HEK293T (cell line): ENCODE measurements at regions not wholly inside any gene's neighbourhood (a gene's known extent, or its start where the extent isn't known, plus 50 kb on each side); places are given as distances from the start of the nearest gene placed in this dataset.

ENCODE experiments used
- CTCF ChIA-PET: fragments of 350-600 bp; formaldehyde crosslinking; extraction: SDS; loops from one replicate; lab custom pipeline; 2021; ENCODE audit warnings: antibody characterized with exemption, inconsistent platforms; lab: Yijun Ruan, JAX
- POLR2A ChIA-PET: fragments of 350-600 bp; formaldehyde crosslinking; extraction: SDS; loops from one replicate; lab custom pipeline; 2020; ENCODE audit warnings: antibody characterized with exemption, inconsistent platforms; lab: Yijun Ruan, JAX
- DNase-seq: peaks from one replicate; pipeline ENCODE4 v3.0.0; 2012; ENCODE audit warnings: mixed read lengths; ENCODE audit errors: extremely low spot score
- ARNT ChIP-seq: fragments of 450-650 bp; IDR thresholded peaks from 2 replicates; pipeline ENCODE4 v1.6.1; 2017; ENCODE audit warnings: mild to moderate bottlenecking
- BHLHE40 ChIP-seq: fragments of 450-650 bp; IDR thresholded peaks from 2 replicates; pipeline ENCODE4 v1.6.1; 2016; ENCODE audit warnings: mild to moderate bottlenecking, moderate library complexity, borderline replicate concordance
- CTBP1 ChIP-seq: fragments of 450-650 bp; IDR thresholded peaks from 2 replicates; pipeline ENCODE4 v1.6.1; 2016; ENCODE audit warnings: borderline replicate concordance
- ELF4 ChIP-seq: fragments of 450-650 bp; IDR thresholded peaks from 2 replicates; pipeline ENCODE4 v1.6.1; 2017; ENCODE audit warnings: antibody characterized with exemption
- FOXA1 ChIP-seq: fragments of 450-650 bp; IDR thresholded peaks from 2 replicates; pipeline ENCODE4 v1.6.1; 2016; ENCODE audit warnings: mild to moderate bottlenecking
- FOXK2 ChIP-seq: fragments of 450-650 bp; IDR thresholded peaks from 2 replicates; pipeline ENCODE4 v1.6.1; 2016; ENCODE audit warnings: mild to moderate bottlenecking
- FOXM1 ChIP-seq: fragments of 450-650 bp; IDR thresholded peaks from 2 replicates; pipeline ENCODE4 v1.6.1; 2017; ENCODE audit warnings: mild to moderate bottlenecking, borderline replicate concordance
- HDGF ChIP-seq: fragments of 450-650 bp; IDR thresholded peaks from 2 replicates; pipeline ENCODE4 v1.6.1; 2017; ENCODE audit warnings: antibody characterized with exemption, borderline replicate concordance
- L3MBTL2 ChIP-seq: fragments of 450-650 bp; conservative IDR thresholded peaks from 2 replicates; pipeline ENCODE4 v1.6.1; 2016; ENCODE audit warnings: mild to moderate bottlenecking
- LEF1 ChIP-seq: fragments of 450-650 bp; IDR thresholded peaks from 2 replicates; pipeline ENCODE4 v1.6.1; 2017; ENCODE audit warnings: mild to moderate bottlenecking, borderline replicate concordance
- NFRKB ChIP-seq: fragments of 450-650 bp; IDR thresholded peaks from 2 replicates; pipeline ENCODE4 v1.6.1; 2016; ENCODE audit warnings: mild to moderate bottlenecking, moderate library complexity
- SP1 ChIP-seq: fragments of 450-650 bp; IDR thresholded peaks from 2 replicates; pipeline ENCODE4 v1.6.1; 2017
- SUZ12 ChIP-seq: fragments of 450-650 bp; IDR thresholded peaks from 2 replicates; pipeline ENCODE4 v1.6.1; 2016; ENCODE audit warnings: mild to moderate bottlenecking
- TARDBP ChIP-seq: fragments of 450-650 bp; IDR thresholded peaks from 2 replicates; pipeline ENCODE4 v1.6.1; 2016
- ZNF384 ChIP-seq: fragments of 450-650 bp; IDR thresholded peaks from 2 replicates; pipeline ENCODE4 v1.6.1; 2016
- TF ChIP-seq, protein P1 (sequence below): fragments of 450-650 bp; IDR thresholded peaks from 2 replicates; pipeline ENCODE4 v1.6.1; 2016

DNA sequence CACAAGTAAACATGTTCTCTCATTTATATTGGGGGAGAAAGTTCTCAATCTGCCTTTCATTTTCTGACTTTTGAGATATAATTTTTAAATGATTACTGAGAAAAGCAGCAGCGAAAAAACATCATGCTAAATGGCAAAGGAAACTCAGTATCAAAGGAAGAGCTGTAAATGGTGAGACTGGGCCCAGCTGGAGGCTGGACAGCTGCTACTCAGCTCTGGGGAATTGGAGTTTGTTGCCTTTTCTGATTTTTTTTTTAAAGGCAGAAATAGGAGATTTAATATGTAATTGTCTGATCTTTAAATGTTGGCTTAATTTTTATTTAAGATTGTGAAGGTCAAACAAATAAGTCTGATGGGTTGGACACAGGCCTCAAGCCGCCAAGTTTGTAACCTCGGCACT is 137.1 kb upstream of the TACR1 start:
- DNase-seq, result no peak
- POLR2A ChIA-PET, result no interaction called here
- TF ChIP-seq ZNF384 (no peak), LEF1 (no peak), FOXA1 (no peak), BHLHE40 (no peak), ARNT (no peak), ELF4 (no peak), SUZ12 (no peak), FOXK2 (no peak), HDGF (no peak), L3MBTL2 (no peak), FOXM1 (no peak), CTBP1 (no peak), SP1 (no peak), TARDBP (no peak), NFRKB (no peak)
- TF ChIP-seq, protein P1, sequence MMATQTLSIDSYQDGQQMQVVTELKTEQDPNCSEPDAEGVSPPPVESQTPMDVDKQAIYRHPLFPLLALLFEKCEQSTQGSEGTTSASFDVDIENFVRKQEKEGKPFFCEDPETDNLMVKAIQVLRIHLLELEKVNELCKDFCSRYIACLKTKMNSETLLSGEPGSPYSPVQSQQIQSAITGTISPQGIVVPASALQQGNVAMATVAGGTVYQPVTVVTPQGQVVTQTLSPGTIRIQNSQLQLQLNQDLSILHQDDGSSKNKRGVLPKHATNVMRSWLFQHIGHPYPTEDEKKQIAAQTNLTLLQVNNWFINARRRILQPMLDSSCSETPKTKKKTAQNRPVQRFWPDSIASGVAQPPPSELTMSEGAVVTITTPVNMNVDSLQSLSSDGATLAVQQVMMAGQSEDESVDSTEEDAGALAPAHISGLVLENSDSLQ, result no peak
- CTCF ChIA-PET, result no interaction called here

DNA sequence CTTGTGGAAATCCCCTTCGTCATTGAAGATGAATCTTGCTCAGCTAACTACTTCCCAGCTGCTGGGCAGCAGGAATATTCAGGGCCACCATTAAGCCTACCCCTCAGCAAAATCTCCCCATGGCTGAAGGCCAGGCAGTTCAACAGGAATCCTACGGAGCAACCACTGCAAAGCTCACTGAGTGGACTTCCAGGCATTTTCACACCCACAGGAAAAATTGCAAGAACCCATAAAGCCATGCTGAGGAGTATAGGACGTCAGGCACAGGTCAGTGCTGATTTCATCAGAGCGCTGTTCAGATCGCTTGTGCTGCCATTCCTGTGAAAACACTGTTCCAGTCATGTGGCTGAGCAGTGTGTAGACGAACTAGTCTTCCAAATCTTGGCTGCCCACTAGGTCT is 134.8 kb upstream of the TACR1 start:
- DNase-seq, result no peak
- POLR2A ChIA-PET, result no interaction called here
- CTCF ChIA-PET, result no interaction called here
- TF ChIP-seq FOXA1 (no peak), ARNT (no peak), SUZ12 (no peak), BHLHE40 (no peak), ZNF384 (no peak), FOXM1 (no peak), ELF4 (no peak), TARDBP (no peak)
- TF ChIP-seq, protein P1, result no peak

- DNase-seq, result no peak
- POLR2A ChIA-PET, result no interaction called here
- CTCF ChIA-PET, result no interaction called here
Observed at GRCh38 chr2:75333646-75334045, 134.3 kb upstream of the TACR1 start.

GRCh38 chr2:75328156-75328555 is 128.8 kb upstream of the TACR1 start:
- ChIA-PET POLR2A (no interaction called here), CTCF (no interaction called here)
- DNase-seq, result no peak
- TF ChIP-seq FOXK2, result no peak
- TF ChIP-seq SUZ12, result no peak
- no peak for TF ChIP-seq FOXM1
- TF ChIP-seq BHLHE40, result no peak
- TF ChIP-seq, protein P1, result no peak
- no peak for TF ChIP-seq ELF4
- no peak for TF ChIP-seq TARDBP
- TF ChIP-seq CTBP1, result no peak
- TF ChIP-seq ZNF384, result no peak
- TF ChIP-seq LEF1, result no peak
- TF ChIP-seq ARNT, result no peak
- TF ChIP-seq SP1, result no peak
- no peak for TF ChIP-seq HDGF
- no peak for TF ChIP-seq NFRKB
- TF ChIP-seq FOXA1, result no peak
- no peak for TF ChIP-seq L3MBTL2

More at GRCh38 chr2:75333646-75334045, 134.3 kb upstream of the TACR1 start:
- no peak for TF ChIP-seq ZNF384
- no peak for TF ChIP-seq FOXK2
- TF ChIP-seq CTBP1, result no peak
- TF ChIP-seq, protein P1, result no peak
- TF ChIP-seq SP1, result no peak
- TF ChIP-seq FOXA1, result no peak
- no peak for TF ChIP-seq BHLHE40
- TF ChIP-seq ARNT, result no peak
- no peak for TF ChIP-seq SUZ12
- no peak for TF ChIP-seq LEF1
- TF ChIP-seq NFRKB, result no peak

- DNase-seq, result peak; percentile 19
- no peak for TF ChIP-seq SUZ12
- no peak for TF ChIP-seq CTBP1
- no peak for TF ChIP-seq NFRKB
- TF ChIP-seq FOXA1, result no peak
- no peak for TF ChIP-seq SP1
- no peak for TF ChIP-seq FOXK2
- TF ChIP-seq FOXM1, result no peak
- no peak for TF ChIP-seq L3MBTL2
- TF ChIP-seq HDGF, result no peak
- no peak for TF ChIP-seq ARNT
- POLR2A ChIA-PET, result no interaction called here
- CTCF ChIA-PET, result no interaction called here
Observed at GRCh38 chr2:75327334-75327733, 128.0 kb upstream of the TACR1 start.

DNA sequence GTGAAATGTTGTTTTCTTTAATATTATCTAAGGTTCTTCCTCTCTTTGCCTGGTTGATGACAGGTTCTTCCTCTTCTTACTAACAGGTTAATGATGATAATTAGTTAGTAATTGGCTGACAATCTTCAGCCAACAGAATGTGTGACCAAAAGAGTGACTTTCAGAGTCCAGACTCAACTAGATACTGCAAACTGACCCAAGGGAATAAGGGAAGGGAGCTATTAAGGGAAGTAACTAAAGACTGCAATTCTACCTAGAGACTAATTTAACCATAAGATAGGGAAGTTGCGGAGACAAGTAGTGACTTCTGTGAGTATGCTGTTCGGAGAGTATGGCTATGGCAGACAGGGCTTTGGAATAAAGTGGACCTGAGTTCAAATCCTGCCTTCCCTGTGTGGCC is 127.3 kb upstream of the TACR1 start:
- ChIA-PET CTCF (no interaction called here), POLR2A (no interaction called here)
- no peak for DNase-seq
- TF ChIP-seq CTBP1 (no peak), ARNT (no peak), TARDBP (no peak), NFRKB (no peak), ZNF384 (no peak), FOXK2 (no peak), SP1 (no peak), L3MBTL2 (no peak)
